Astrocyte of the cerebellum (primary cell): ENCODE measurements at regions not wholly inside any gene's neighbourhood (a gene's known extent, or its start where the extent isn't known, plus 50 kb on each side); places are given as distances from the start of the nearest gene placed in this dataset.
"Not testable (repeated sequence)": the region's sequence is repeated elsewhere in the genome, so short reads cannot be mapped to it uniquely, and the experiment has no call there.

ENCODE experiments used
- DNase-seq: peaks from one replicate; pipeline ENCODE4 v3.0.0-alpha.2; 2011; ENCODE audit warnings: low read depth
- H3K4me3 ChIP-seq: 2 replicates; pipeline ENCODE4 v1.5.1; 2011; ENCODE audit warnings: mild to moderate bottlenecking, low read depth, low read length, moderate library complexity
- in situ Hi-C: cut with HindIII; loops from 2 replicates; pipeline ENCODE4 v1.10.0; 2017; ENCODE audit warnings: low sequenced_read_pairs
- TF ChIP-seq, protein P1 (sequence below): IDR thresholded peaks from 2 replicates; pipeline ENCODE4 v1.5.1; 2012; ENCODE audit warnings: low read length, low read depth, moderate library complexity, mild to moderate bottlenecking; ENCODE audit errors: missing control alignments

GRCh38 chr4:126633306-126633705 lies 999.5 kb upstream of the INTU start:
- no peak for DNase-seq
- no peak overlapping the region for H3K4me3 ChIP-seq
- TF ChIP-seq, protein P1, sequence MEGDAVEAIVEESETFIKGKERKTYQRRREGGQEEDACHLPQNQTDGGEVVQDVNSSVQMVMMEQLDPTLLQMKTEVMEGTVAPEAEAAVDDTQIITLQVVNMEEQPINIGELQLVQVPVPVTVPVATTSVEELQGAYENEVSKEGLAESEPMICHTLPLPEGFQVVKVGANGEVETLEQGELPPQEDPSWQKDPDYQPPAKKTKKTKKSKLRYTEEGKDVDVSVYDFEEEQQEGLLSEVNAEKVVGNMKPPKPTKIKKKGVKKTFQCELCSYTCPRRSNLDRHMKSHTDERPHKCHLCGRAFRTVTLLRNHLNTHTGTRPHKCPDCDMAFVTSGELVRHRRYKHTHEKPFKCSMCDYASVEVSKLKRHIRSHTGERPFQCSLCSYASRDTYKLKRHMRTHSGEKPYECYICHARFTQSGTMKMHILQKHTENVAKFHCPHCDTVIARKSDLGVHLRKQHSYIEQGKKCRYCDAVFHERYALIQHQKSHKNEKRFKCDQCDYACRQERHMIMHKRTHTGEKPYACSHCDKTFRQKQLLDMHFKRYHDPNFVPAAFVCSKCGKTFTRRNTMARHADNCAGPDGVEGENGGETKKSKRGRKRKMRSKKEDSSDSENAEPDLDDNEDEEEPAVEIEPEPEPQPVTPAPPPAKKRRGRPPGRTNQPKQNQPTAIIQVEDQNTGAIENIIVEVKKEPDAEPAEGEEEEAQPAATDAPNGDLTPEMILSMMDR, result no peak
- in situ Hi-C loops, result no loop called here

DNA sequence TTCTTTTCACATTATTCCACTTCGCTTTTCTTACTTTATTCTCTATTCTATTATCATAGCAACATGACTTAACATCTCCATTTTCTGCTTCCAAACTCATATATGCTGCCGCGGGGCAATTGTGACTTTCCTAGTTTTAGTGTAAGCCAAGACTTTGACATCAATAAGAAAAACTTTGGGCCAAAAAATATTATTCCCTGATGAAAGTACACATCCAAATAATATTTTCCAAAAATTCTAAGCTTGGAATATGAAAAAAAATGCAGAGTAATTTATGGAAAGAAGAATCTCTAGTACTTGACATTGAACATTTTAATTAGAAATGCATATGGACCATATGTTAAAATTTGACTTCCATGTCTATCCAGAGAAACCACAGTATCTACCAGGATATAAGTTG lies 995.1 kb upstream of the INTU start:
- TF ChIP-seq, protein P1, result no peak
- no peak overlapping the region for H3K4me3 ChIP-seq
- in situ Hi-C loops, result no loop called here
- DNase-seq, result no peak

GRCh38 chr4:126647320-126647719 lies 985.4 kb upstream of the INTU start:
- H3K4me3 ChIP-seq, result no peak overlapping the region
- in situ Hi-C loops, result no loop called here
- TF ChIP-seq, protein P1, result no peak
- no peak for DNase-seq

GRCh38 chr4:126647756-126648397 lies 984.9 kb upstream of the INTU start:
- H3K4me3 ChIP-seq, result no peak overlapping the region
- TF ChIP-seq, protein P1, result no peak
- DNase-seq, result peak; percentile 76
- in situ Hi-C loops, result no loop called here

- in situ Hi-C loops, result no loop called here
- H3K4me3 ChIP-seq, result no peak overlapping the region
- no peak for DNase-seq
- TF ChIP-seq, protein P1, result no peak
Observed at GRCh38 chr4:126658411-126658810, 974.3 kb upstream of the INTU start.

- no peak for DNase-seq
- TF ChIP-seq, protein P1, result no peak
- in situ Hi-C loops, result no loop called here
- no peak overlapping the region for H3K4me3 ChIP-seq
Observed at GRCh38 chr4:126661194-126661593, 971.6 kb upstream of the INTU start.

GRCh38 chr4:126664839-126665238 lies 967.9 kb upstream of the INTU start:
- TF ChIP-seq, protein P1, result no peak
- H3K4me3 ChIP-seq, result no peak overlapping the region
- in situ Hi-C loops, result no loop called here
- no peak for DNase-seq

- H3K4me3 ChIP-seq, DNase-seq, in situ Hi-C loops: not testable (repeated sequence)
Observed at GRCh38 chr4:126670038-126670437, 962.7 kb upstream of the INTU start.
